Neural progenitor cell (in vitro differentiated cells): ENCODE measurements at regions not wholly inside any gene's neighbourhood (a gene's known extent, or its start where the extent isn't known, plus 50 kb on each side); places are given as distances from the start of the nearest gene placed in this dataset.

Source experiments
- CTCF ChIP-seq: fragments of 200-600 bp; sonication (generic); IDR thresholded peaks from 2 replicates; pipeline ENCODE4 v1.5.1; 2017; ENCODE audit warnings: antibody characterized with exemption, mild to moderate bottlenecking
- EZH2 ChIP-seq: fragments of 200-600 bp; sonication (generic); IDR thresholded peaks from 2 replicates; pipeline ENCODE4 v1.6.1; 2017; ENCODE audit warnings: antibody characterized with exemption, mild to moderate bottlenecking, moderate library complexity
- EZH2phosphoT487 ChIP-seq: fragments of 200-600 bp; sonication (generic); IDR thresholded peaks from 2 replicates; pipeline ENCODE4 v1.6.1; 2017; ENCODE audit warnings: antibody characterized with exemption

- TF ChIP-seq CTCF (no peak), EZH2 (no peak), EZH2phosphoT487 (no peak)
Measured at GRCh38 chr1:36565576-36566501, 83.1 kb upstream of the CSF3R start.
